OCI-LY7 (cell line): ENCODE measurements at regions not wholly inside any gene's neighbourhood (a gene's known extent, or its start where the extent isn't known, plus 50 kb on each side); places are given as distances from the start of the nearest gene placed in this dataset.

ENCODE experiments used
- BruUV-seq: library from RNA; stranded (reverse); fragments of 400-500 nt; replicated peaks from 2 replicates; lab custom pipeline; 2021; lab: Mats Ljungman, UMichigan
- CTCF ChIA-PET: fragments of 300-600 bp; sonication (Branson Sonifier 250); formaldehyde crosslinking; loops from one replicate; lab custom pipeline; 2022; ENCODE audit warnings: antibody characterized with exemption; ENCODE audit not compliant: unreplicated experiment; lab: Charles Lee
- POLR2A ChIA-PET: fragments of 300-600 bp; sonication (Branson Sonifier 250); formaldehyde crosslinking; loops from one replicate; lab custom pipeline; 2022; ENCODE audit warnings: antibody characterized with exemption; lab: Charles Lee
- DNase-seq: peaks from one replicate; pipeline ENCODE4 v3.0.0-alpha.2; 2015; ENCODE audit warnings: low spot score
- H2AFZ ChIP-seq: fragments of 200-600 bp; sonication (generic), shearing (Covaris generic); 2 replicates; pipeline ENCODE4 v1.6.1; 2014; ENCODE audit warnings: mild to moderate bottlenecking, antibody characterized with exemption, low read length, moderate library complexity
- H3K27ac ChIP-seq: fragments of 200-600 bp; sonication (generic); 2 replicates; pipeline ENCODE4 v1.5.1; 2014; ENCODE audit warnings: mixed run types, low read depth, mild to moderate bottlenecking, moderate library complexity, low read length, inconsistent platforms; ENCODE audit not compliant: poor library complexity, severe bottlenecking
- H3K36me3 ChIP-seq: fragments of 200-600 bp; sonication (generic); 2 replicates; pipeline ENCODE4 v1.6.1; 2014; ENCODE audit warnings: mild to moderate bottlenecking, antibody characterized with exemption, low read length, moderate library complexity, mixed read lengths; ENCODE audit not compliant: insufficient read depth
- H3K4me1 ChIP-seq: fragments of 200-600 bp; sonication (generic); 2 replicates; pipeline ENCODE4 v1.5.1; 2014; ENCODE audit warnings: mild to moderate bottlenecking, low read length; ENCODE audit not compliant: insufficient read depth, poor library complexity, severe bottlenecking
- H3K4me2 ChIP-seq: fragments of 200-600 bp; sonication (generic); 2 replicates; pipeline ENCODE4 v1.6.1; 2014; ENCODE audit warnings: mild to moderate bottlenecking, low read length
- H3K4me3 ChIP-seq: fragments of 200-600 bp; sonication (generic); 2 replicates; pipeline ENCODE4 v1.5.1; 2014; ENCODE audit warnings: mild to moderate bottlenecking, low read depth, low read length; ENCODE audit not compliant: poor library complexity, severe bottlenecking
- H3K79me2 ChIP-seq: fragments of 200-600 bp; sonication (generic); 2 replicates; pipeline ENCODE4 v1.6.1; 2016; ENCODE audit warnings: low read depth, mild to moderate bottlenecking, low read length, moderate library complexity, mixed read lengths; ENCODE audit not compliant: insufficient read depth
- H3K9me2 ChIP-seq: fragments of 200-600 bp; sonication (generic); 2 replicates; pipeline ENCODE4 v1.6.1; 2016; ENCODE audit warnings: mild to moderate bottlenecking, low read length, mixed read lengths; ENCODE audit not compliant: insufficient read depth
- H3K9me3 ChIP-seq: fragments of 200-600 bp; sonication (generic); 2 replicates; pipeline ENCODE4 v1.6.1; 2014; ENCODE audit warnings: mild to moderate bottlenecking, mixed run types, low read length, mixed read lengths
- H4K20me1 ChIP-seq: fragments of 200-600 bp; sonication (generic); 2 replicates; pipeline ENCODE4 v1.6.1; 2014; ENCODE audit warnings: mild to moderate bottlenecking, antibody characterized with exemption, low read length, moderate library complexity, mixed read lengths; ENCODE audit not compliant: insufficient read depth
- CTCF ChIP-seq: fragments of 200-600 bp; sonication (generic); conservative IDR thresholded peaks from 2 replicates; pipeline ENCODE4 v1.5.1; 2014; ENCODE audit warnings: mild to moderate bottlenecking, antibody characterized with exemption, low read length, moderate library complexity, mixed read lengths
- EZH2phosphoT487 ChIP-seq: fragments of 200-600 bp; sonication (generic); IDR thresholded peaks from 2 replicates; pipeline ENCODE4 v1.6.1; 2018; ENCODE audit warnings: low read depth, borderline replicate concordance, mild to moderate bottlenecking, mixed run types, antibody characterized with exemption, low read length, moderate library complexity, mixed read lengths
- intact Hi-C: fragments of 100-400 bp; cut with micrococcal nuclease; formaldehyde crosslinking; loops from one replicate; pipeline ENCODE4 v1.10.0; 2022; ENCODE audit not compliant: unreplicated experiment

GRCh38 chr3:43196721-43197120 is 89.6 kb upstream of the SNRK start:
- BruUV-seq = no TSS peak
- Histone ChIP-seq H3K4me1 (no peaks in the 10 kb centered on the region), H3K79me2 (no peaks in the 10 kb centered on the region), H3K9me2 (no peaks in the 10 kb centered on the region), H3K36me3 (no peaks in the 10 kb centered on the region), H3K27ac (no peak overlapping the region), H3K9me3 (no peaks in the 10 kb centered on the region), H4K20me1 (no peaks in the 10 kb centered on the region), H2AFZ (no peak overlapping the region), H3K4me2 (no peak overlapping the region), H3K4me3 (no peak overlapping the region)
- no peak for DNase-seq
- no peak for TF ChIP-seq EZH2phosphoT487
- no peak for TF ChIP-seq CTCF
- ChIA-PET POLR2A (no interaction called here), CTCF (no interaction called here)
- intact Hi-C loops = no loop called here

GRCh38 chr3:43195115-43195498 is 89.2 kb upstream of the POMGNT2 start:
- intact Hi-C loops = no loop called here
- H3K27ac ChIP-seq = no peak overlapping the region
- no TSS peak for BruUV-seq

More at GRCh38 chr3:43195115-43195498, 89.2 kb upstream of the POMGNT2 start:
- TF ChIP-seq EZH2phosphoT487 (no peak), CTCF (no peak)
- Histone ChIP-seq H3K4me2 (no peak overlapping the region), H3K9me2 (no peaks in the 10 kb centered on the region), H4K20me1 (no peaks in the 10 kb centered on the region), H3K4me1 (no peaks in the 10 kb centered on the region), H3K36me3 (no peaks in the 10 kb centered on the region), H2AFZ (no peak overlapping the region), H3K79me2 (no peaks in the 10 kb centered on the region), H3K4me3 (no peak overlapping the region), H3K9me3 (no peaks in the 10 kb centered on the region)
- POLR2A ChIA-PET = no interaction called here
- CTCF ChIA-PET = no interaction called here
- DNase-seq = no peak
